ENCODE measurements at regions not wholly inside any gene's neighbourhood (a gene's known extent, or its start where the extent isn't known, plus 50 kb on each side); places are given as distances from the start of the nearest gene placed in this dataset.

GRCh38 chr10:81179324-81179723, 641.6 kb downstream of the SH2D4B start:
- TF ChIP-seq CTCF (IDR thresholded peaks at IDR 0.05; ENCODE audit: borderline replicate concordance, extremely low read depth, low read length, poor library complexity, severe bottlenecking) (no peak), EZH2 (IDR thresholded peaks at IDR 0.05; ENCODE audit: borderline replicate concordance, low read depth, low read length, severe bottlenecking) (no peak)
